ENCODE measurements at regions not wholly inside any gene's neighbourhood (a gene's known extent, or its start where the extent isn't known, plus 50 kb on each side); places are given as distances from the start of the nearest gene placed in this dataset.

GRCh38 chr4:126611900-126612299, 1020.9 kb upstream of the INTU start:
- TF ChIP-seq GATA2 (IDR thresholded peaks at IDR 0.05; ENCODE audit: low read depth, low read length) (no peak), GATA3 (IDR thresholded peaks at IDR 0.05; ENCODE audit: low read depth, low read length) (no peak)

All from SH-SY5Y (cell line).